HG03045 (cell line): ENCODE measurements at regions not wholly inside any gene's neighbourhood (a gene's known extent, or its start where the extent isn't known, plus 50 kb on each side); places are given as distances from the start of the nearest gene placed in this dataset.
A peak's percentile ranks its signal among the peaks of the same experiment; 100 is the strongest.

Source experiments
- ATAC-seq: cut with Tn5 transposase; IDR thresholded peaks from one replicate; pipeline ENCODE4 v1.9.1; 2021; ENCODE audit warnings: mild to moderate bottlenecking, moderate library complexity; ENCODE audit not compliant: unreplicated experiment

DNA sequence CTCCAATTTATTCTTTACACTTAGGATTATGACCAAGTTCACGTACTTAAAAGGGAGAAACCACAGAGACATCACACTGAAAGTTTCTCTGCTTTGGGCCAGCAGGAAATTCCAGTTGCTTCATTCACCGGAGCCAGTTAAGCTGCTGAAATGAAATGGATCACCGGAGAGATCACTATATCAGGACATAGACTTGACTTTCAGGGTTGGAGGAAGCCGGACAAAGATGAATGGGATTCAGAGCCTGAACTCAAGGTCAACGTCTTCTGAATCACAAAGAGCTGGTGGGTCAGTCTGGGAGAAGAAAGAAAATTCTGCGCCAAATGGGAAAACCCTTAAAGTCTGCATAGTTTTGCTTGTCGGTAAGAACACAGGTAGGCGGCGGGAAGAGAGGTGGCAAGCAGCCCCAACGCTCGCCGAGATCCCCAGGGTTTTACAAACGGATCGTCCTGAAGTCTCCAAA is 81.9 kb upstream of the CCDC28A start:
- ATAC-seq, result no peak

DNA sequence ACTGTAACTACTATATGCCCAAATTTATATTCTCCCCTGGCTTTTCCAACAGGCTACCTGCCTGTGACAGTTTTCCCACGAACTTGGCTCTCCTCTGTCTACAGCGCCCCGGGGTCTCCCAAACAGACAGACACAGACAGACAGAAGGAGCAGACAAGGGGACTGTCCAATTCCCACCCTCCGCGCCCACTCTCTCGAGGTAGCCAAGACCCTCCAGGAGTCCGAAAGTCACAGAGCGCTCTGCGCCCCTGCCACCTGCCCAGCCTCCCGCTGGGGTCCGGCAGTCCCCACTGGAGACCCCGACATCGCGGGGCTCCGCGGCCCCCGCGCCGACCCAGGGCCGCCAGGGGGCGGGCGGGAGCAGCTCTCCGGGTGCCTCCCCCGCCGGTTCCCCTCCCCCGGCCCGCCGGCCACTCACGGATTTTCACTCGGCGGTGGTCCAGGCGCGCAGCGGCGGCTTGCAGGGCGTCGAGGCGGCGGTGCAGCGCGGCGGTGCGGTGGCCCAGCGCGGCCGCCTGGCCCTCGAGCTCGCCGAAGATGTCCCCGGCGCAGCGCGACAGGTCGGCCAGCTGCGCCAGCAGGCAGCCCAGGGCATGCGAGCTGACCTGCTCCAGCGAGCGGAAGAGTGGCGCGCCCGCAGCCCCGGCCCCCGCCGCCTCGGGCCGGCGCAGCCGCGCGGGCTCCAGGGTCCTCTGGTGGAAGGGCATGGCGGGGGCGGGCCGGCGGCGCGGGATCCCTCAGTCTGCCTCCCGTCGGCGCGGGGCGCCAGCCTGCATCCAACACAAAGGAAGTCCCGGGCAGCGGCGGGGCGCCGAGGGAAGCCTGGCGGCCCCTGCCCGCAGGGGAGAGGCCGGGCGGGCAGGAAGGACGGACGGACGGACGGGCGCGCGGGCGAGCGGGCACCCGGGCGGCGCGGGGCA is 81.3 kb upstream of the CCDC28A start:
- ATAC-seq, result peak; percentile 53

DNA sequence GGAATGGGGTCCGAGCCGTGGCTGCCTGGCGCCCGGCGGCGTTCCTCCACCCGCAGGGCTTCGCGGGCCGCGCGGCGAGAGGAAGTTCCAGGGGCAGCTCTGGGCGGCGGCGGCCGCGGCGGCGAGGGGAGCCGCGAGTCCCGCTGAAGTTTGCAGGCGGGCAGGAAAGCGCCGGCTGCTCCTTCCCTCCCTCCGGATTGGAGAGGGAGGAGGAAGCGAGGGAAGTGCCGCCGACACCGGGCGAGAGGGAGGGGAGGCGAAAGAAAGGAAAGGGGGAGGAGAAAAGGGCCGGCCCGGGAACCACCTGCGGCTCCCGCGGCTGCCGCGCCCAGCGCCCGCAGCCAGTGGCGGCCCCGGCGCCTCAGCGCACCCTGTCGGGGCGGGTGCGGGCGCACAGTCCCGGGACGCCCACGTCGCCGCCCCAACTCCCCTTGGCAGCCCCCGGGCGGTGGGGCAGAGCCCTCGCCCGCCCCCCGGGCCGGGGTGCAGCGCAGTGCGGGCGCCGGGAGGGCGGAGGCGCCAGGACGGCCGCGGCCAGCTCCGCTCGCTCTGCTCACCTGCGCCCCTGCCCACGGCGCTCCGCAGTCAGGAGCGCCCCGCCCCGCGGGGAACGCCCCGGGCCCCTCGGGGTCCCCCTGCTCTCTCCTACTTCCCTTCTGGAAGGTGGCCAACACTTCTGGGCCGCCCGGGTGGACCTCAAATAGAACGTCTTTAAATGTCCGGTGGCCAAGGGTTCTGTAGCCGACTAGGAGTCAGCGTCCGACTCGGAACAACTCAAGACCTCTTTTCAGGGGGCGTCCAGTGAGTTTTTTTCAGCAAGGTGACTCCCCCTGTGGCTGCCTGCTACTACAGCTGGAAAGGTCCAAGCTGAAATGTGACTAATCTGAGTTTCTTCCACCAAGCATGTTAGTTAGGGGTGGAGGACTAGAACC is 80.3 kb upstream of the CCDC28A start:
- peak; percentile 67 for ATAC-seq

DNA sequence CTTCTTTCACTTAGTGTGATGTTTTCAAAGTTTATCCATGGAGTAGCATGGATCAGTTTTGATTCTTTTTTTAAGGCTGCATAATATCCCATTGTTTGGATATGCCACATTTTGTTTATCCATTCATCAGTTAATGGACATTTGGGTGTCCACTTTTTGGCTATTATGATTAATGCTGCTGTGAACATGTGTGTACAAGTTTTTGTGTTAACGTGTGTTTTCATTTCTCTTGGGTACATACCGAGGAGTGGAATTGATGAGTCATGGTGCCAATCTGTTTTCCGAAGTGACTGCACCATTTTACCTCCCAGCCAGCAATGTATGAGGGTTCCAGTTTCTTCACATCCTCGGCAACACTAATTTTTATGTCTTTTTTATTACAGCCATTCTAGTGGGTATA is 78.4 kb upstream of the CCDC28A start:
- ATAC-seq, result no peak

DNA sequence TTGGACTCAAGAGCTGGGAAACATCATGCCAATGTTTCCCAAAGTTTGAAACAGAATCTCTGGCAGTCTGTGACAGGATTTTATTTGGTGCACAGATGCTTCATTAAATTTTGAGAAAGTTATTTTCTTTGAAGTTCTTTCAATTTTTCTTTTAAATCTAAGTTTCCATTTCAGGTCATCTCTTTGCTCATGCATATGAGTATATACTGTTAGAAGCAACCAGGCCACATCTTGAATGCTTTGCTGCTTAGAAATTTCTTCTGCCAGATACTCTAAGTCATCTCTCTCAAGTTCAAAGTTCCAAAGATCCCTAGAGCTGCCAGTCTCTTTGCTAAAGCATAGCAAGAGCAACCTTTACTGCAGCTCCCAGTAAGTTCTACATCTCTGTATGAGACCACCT is 59.1 kb upstream of the CCDC28A start:
- no peak for ATAC-seq

DNA sequence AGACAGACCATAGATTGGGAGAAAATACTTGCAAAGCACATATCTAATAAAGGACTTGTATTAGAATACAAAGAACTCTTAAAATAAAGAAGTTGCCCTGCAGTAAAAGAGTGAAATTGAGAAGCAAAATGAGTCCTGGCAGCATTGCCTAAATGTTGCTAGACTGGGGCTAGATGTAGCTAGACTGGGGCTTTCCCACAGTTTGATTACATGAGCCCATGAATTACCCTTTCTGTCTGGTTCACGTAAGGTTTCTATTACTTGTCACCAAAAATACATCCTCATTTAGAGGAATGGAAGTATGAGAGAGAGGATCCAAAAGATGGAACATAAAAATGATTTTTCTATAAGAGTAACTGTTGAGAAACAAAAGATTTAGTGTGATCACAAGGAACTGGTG is 57.6 kb upstream of the CCDC28A start:
- ATAC-seq, result no peak

DNA sequence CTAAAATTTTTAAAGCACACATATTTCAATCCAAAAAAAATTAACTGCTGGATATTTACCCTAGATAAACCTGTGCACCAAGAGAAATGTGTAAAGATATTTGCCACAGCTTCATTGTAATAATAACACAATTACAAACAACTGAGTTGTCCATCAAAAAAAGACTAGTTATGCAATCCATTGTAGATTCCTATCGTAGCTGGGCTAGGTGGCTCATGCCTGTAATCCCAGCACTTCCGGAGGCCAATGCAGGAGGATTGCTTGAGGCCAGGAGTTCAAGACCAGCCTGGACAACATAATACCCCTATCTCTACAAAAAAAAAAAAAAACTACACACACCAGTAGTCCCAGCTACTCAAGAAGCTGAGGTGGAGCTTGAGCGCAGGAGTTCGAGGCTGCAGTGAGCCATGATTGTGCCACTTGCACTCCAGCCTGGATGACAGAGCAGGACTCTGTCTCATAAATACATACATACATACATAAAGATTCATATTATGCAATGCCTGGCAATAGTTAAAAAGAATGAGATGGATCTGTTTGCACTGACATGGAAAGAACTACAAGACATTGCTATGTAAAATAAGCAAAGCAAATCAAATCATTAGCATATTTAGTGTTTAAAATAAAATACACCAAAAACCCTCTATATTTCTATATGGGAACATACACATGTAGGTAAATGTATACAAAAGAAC is 56.5 kb upstream of the CCDC28A start:
- ATAC-seq, result no peak

DNA sequence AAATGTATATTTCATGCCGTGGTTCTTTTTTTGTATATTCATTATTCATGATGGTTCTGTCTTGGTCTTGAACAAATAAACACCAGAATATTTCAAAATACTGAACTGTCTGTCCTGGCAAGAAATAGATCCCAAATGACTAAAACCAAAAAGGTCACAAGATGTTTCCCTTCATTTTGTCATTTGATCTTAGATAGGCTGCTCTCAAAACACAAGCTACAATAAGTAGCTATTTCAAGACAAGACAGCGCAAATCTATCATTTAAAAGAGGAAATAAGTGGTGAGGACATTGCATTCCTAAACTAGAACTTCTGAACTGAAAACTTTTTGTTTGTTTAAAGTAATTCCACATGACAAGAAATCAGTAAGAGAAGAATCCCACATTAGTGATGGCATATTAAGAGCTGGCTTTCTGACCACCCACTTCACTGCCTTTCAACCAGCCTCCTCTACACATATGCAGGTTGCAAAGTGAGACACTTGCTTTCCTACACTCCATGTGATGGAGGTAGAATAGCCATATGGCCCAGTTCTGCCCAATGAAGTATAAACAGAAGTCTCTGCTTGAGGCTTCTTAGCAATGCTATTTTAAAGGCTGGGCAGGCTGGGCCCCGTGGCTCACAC is 54.4 kb upstream of the CCDC28A start:
- ATAC-seq, result no peak

DNA sequence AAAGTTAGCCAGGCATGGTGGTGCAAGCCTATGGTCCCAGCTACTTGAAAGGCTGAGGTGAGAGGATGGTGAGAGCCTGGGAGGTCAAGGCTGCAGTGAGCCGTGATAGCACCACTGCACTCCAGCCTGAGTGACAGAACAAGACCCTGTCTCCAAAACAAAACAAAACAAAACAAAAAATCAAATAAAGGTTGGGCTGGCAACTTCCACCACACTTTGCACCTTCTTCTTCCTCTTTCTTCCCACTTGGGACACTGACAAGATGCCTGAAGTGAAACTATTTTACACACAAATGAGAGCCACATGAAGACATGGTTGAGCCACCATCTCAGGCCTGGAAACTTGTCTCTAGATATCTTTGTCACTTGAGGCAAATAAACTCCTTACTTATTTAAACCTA is 53.8 kb upstream of the CCDC28A start:
- no peak for ATAC-seq

DNA sequence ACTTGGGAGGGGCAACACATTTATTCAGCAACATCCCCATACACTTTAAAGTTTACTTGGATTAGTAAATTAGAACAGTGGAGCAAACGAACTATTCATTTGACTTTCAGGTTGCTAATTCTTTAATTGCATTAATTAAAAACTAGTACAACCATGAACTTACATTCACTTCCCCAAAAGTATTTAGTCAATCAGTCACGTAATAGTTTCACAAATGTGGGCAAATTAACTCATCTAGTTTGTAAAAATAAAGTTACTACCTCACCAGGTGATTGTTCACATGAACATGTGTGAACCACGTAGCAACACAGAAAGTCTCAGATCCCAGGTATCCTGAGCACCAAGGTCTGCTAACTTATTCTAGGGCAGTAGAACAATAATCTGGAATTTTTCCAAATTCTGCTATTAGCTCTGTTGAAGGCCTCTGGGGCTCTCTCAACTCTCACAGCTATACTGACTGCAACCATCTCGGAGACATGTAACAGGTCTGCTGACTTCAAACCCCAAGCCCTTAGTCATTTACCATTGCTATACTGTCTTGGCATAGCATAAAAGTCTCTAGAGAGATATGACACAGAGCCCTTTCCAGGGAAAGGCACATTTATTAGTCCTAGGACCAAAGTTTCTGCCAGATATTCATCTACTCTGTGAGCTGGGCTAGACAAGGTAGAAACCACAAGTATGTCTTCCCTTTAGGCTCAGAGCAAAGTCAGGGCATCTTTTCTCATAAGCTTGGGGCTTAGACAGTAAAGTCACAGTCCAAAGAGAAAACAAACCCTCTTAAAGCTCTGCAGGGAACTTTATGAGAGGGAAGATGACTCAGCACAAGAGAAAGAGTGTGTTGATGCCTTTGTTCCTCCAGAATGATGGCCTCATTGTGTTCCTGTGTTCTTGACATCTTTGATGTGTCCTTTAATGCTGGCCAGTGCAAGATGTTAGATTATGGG is 50.9 kb upstream of the CCDC28A start:
- no peak for ATAC-seq
